HG02884 (cell line): ENCODE measurements at regions not wholly inside any gene's neighbourhood (a gene's known extent, or its start where the extent isn't known, plus 50 kb on each side); places are given as distances from the start of the nearest gene placed in this dataset.

ENCODE experiments used
- ATAC-seq: cut with Tn5 transposase; IDR thresholded peaks from one replicate; pipeline ENCODE4 v1.9.1; 2021; ENCODE audit warnings: mild to moderate bottlenecking, moderate library complexity; ENCODE audit not compliant: unreplicated experiment

GRCh38 chr1:37085393-37085792 lies 51.1 kb upstream of the GRIK3 start:
- ATAC-seq = no peak

DNA sequence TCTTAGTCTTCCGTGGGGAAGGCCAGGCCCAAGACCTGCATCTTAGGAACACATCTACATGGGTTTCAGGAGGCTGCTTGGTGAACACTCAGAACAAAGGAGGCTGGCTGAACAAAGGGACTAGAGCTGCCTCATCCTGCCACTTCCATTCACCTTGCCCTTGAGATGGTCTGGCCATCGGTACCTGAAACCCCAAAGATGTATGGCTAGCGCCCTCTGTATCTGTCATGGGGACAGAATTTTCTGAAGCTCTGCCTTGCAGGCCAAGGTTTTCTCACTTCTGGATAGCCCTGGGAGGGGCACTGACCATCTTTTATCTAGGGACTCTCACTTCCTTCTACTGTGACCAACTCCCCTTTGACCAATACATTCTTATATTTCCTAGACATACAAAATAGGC lies 55.4 kb upstream of the GRIK3 start:
- ATAC-seq = no peak

GRCh38 chr1:37090671-37091070 lies 56.4 kb upstream of the GRIK3 start:
- ATAC-seq = no peak

GRCh38 chr1:37092937-37093336 lies 58.6 kb upstream of the GRIK3 start:
- no peak for ATAC-seq

- no peak for ATAC-seq
These were observed 60.0 kb upstream of the GRIK3 start for GRCh38 chr1:37094302-37094701.

- ATAC-seq = no peak
These were observed 62.2 kb upstream of the GRIK3 start for GRCh38 chr1:37096523-37096922.

DNA sequence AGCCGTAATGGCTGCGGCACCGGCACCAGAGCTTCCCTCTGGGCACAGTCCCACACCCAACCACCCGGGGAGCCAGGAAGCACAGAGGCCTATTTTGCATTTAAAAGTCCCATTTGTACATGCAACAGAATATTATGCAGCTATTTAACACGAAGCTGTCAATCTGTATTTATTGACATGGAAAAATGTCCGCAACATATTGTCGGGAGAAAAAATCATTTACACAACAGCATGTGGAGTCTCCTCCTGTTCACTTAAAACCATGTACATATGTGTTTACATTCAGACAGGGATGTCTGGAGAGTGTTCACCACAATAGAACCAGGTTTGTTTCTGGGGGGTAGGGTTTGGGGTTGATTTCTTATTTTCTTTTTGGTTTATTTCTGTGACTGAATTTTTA lies 63.4 kb upstream of the GRIK3 start:
- ATAC-seq = no peak

- ATAC-seq = no peak
These were observed 63.9 kb upstream of the GRIK3 start for GRCh38 chr1:37098237-37098636.

DNA sequence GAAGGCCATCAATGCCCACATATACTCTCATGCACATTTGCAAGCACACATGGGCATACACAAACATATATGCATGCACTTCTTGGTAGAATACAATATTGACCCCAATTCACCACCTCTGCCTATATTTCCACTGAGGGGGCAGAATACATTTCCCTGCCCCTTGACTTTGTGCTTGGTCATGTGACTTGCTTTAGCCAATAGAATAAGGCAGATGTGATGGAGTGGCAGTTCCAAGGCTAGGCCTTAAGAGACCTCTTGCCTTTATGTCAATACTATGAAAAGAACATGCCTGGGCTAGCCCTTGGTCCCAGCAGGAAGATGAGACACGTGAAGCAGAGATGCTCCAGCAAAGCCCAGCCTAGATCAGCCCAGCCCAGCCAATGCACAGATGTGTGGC lies 66.0 kb upstream of the GRIK3 start:
- no peak for ATAC-seq

- ATAC-seq = no peak
These were observed 68.5 kb upstream of the GRIK3 start for GRCh38 chr1:37102656-37103382.

DNA sequence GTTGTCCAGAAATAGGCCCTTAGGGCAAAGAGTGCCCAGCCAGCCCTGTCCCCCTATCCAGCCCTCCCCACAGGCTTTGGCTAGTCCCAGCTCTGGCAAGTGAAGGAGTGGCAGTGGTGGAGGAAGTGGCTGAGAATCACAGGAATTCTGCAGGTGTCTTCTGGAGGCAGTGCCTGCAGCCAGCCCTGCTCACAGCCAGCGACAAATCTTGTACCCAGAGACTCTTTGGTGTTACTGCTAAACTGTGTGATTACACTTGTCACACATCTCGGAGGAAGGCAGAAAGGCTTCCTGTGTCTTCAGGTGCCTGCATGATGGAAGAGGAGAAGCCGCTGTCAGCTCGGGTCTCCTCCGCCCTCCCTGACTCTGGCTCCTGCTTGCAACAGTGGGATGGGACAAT lies 71.6 kb upstream of the GRIK3 start:
- no peak for ATAC-seq

GRCh38 chr1:37107153-37107907 lies 73.0 kb upstream of the GRIK3 start:
- ATAC-seq = no peak

- ATAC-seq = no peak
These were observed 74.4 kb upstream of the GRIK3 start for GRCh38 chr1:37108596-37109188.

- no peak for ATAC-seq
These were observed 78.1 kb upstream of the GRIK3 start for GRCh38 chr1:37112430-37112829.

GRCh38 chr1:37113285-37113997 lies 79.1 kb upstream of the GRIK3 start:
- ATAC-seq = no peak

DNA sequence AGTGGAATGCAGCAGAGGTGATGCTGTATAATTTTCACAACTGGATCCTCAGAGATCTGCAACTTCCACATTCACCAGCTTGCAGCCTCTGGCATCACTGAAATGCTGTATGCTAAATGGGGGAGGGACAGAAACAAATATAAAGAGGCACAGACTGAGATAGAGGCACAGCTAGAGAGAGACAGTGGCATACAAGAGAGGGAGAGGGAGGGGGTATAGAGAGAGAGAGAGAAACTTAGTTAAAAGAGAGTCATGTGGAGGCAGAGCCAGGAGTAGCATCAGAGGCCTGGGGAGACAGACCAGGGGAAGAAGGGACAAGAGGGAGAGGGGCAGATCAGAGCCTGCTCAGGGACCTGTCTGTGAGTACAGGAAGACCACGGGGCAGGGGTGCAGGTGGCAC lies 84.5 kb upstream of the GRIK3 start:
- ATAC-seq = no peak

DNA sequence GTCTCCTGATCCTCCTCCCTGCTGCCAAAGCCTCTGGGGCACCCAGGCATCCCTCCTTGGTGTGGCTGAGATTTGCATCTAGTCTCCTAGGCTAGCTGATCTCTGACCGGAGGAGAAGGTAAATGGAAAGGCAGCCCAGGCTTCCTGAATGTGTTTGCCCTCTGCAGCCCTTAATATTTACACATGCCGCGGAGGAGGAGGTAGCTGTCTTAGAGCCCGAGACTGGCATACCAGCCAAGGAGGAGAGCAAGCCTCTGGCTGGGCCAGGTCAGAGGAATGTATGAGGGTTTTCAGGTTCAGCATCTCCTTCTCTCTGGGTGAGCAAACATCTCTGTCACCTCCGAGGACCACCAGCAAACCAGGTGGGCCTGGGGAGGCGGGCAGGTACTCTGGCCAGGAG lies 86.0 kb upstream of the GRIK3 start:
- ATAC-seq = no peak

DNA sequence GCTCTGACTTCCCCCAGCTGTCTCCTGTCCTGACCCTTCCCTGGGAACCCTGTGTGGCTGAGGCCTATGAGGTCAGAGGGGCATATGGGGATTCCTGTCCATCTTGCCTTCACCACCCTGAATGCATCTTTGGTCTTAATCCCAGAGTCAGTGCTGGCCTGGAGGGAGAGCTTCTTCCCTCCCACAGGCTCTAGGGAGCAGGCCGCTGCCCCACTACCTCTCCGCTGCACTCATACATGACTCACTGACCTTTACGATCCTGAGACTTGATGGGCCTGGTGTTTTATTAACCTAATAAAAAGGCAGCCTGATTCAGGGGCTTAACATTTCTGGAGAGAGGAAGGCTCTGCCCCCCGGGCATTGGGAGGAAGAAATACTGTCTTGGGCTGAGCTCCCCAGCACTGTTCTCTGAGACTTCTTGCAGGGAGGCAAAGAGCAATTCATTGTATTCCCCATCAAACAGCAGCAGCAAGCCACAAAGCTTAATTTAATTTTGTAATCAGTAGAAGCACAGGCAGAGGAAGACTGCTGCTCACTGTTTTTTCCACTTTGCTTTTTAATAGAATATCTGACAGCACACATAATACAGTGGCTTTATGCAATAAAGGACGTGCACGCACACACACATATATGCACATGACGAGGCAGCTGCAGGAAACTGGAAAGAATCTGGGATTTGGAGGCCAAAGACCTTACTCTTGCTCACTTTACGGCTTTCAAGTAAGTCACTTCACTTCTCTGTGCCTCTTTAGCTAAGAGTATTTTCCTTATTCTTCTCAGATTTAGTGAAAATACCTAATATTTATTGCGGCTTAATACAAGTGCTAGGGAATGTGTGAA lies 89.2 kb upstream of the GRIK3 start:
- ATAC-seq = no peak

- no peak for ATAC-seq
These were observed 90.2 kb upstream of the GRIK3 start for GRCh38 chr1:37124501-37124900.

DNA sequence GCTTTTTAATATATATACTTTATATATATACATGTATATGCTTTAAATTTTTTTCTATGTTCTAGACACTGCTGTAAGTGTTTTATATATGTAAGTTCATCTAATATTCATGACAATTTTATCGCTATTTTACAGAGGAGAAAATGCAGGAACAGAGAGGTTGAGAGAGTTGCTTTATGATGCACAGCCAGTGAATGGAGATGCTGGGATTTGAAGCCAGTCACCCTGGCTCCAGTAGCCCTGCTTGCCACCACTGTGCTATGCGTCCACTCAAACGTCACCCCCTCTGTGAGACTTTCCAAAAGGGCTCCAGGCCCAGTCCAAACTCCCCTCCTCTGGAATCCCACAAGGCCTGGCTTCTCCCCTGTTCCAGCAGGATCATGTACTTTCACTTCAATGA lies 91.0 kb upstream of the GRIK3 start:
- no peak for ATAC-seq
